ENCODE measurements at regions not wholly inside any gene's neighbourhood (a gene's known extent, or its start where the extent isn't known, plus 50 kb on each side); places are given as distances from the start of the nearest gene placed in this dataset.

GRCh38 chr5:159412284-159413046 lies 82.2 kb upstream of the IL12B start:
- 66% methylated on average over 6 of the region's 6 CpGs for WGBS
- H3K27ac ChIP-seq, result no peak overlapping the region
- no peak for DNase-seq (ENCODE audit: low spot score)
- H3K4me1 ChIP-seq (replicated peaks), result no peaks in the 10 kb centered on the region
- no peak overlapping the region for H3K4me3 ChIP-seq
- intact Hi-C loops (cut with DNase I), result no loop called here
- no peaks in the 10 kb centered on the region for H3K36me3 ChIP-seq
- no peaks in the 10 kb centered on the region for H3K9me3 ChIP-seq
- no peaks in the 10 kb centered on the region for H3K27me3 ChIP-seq (replicated peaks; ENCODE audit: insufficient read depth)
- TF ChIP-seq CTCF (IDR thresholded peaks at IDR 0.05) (no peak), POLR2A (IDR thresholded peaks at IDR 0.05) (no peak), POLR2AphosphoS5 (IDR thresholded peaks at IDR 0.05) (no peak)

GRCh38 chr5:159414021-159414420 lies 83.7 kb upstream of the IL12B start:
- intact Hi-C loops (cut with DNase I), result no loop called here
- DNase-seq (ENCODE audit: low spot score), result no peak
- no peaks in the 10 kb centered on the region for H3K4me1 ChIP-seq (replicated peaks)
- no peaks in the 10 kb centered on the region for H3K36me3 ChIP-seq
- no peak overlapping the region for H3K27ac ChIP-seq
- no peak overlapping the region for H3K4me3 ChIP-seq
- 90% methylated on average over 2 of the region's 2 CpGs for WGBS
- no peaks in the 10 kb centered on the region for H3K27me3 ChIP-seq (replicated peaks; ENCODE audit: insufficient read depth)
- H3K9me3 ChIP-seq, result no peaks in the 10 kb centered on the region
- TF ChIP-seq POLR2AphosphoS5 (IDR thresholded peaks at IDR 0.05) (no peak), CTCF (IDR thresholded peaks at IDR 0.05) (no peak), POLR2A (IDR thresholded peaks at IDR 0.05) (no peak)

GRCh38 chr5:159415301-159415937 lies 85.1 kb upstream of the IL12B start:
- no peak overlapping the region for H3K27ac ChIP-seq
- H3K36me3 ChIP-seq, result no peaks in the 10 kb centered on the region
- no peaks in the 10 kb centered on the region for H3K4me1 ChIP-seq (replicated peaks)
- no peak overlapping the region for H3K4me3 ChIP-seq
- no peak for DNase-seq (ENCODE audit: low spot score)
- intact Hi-C loops (cut with DNase I), result no loop called here
- WGBS, result 60% methylated on average over 11 of the region's 11 CpGs
- H3K9me3 ChIP-seq, result no peaks in the 10 kb centered on the region
- H3K27me3 ChIP-seq (replicated peaks; ENCODE audit: insufficient read depth), result no peaks in the 10 kb centered on the region
- no peak for TF ChIP-seq CTCF (IDR thresholded peaks at IDR 0.05)
- TF ChIP-seq POLR2A (IDR thresholded peaks at IDR 0.05), result no peak
- TF ChIP-seq POLR2AphosphoS5 (IDR thresholded peaks at IDR 0.05), result no peak

GRCh38 chr5:159416438-159416837 lies 86.2 kb upstream of the IL12B start:
- Histone ChIP-seq H3K36me3 (no peaks in the 10 kb centered on the region), H3K27ac (no peak overlapping the region), H3K4me3 (no peak overlapping the region), H3K4me1 (replicated peaks) (no peaks in the 10 kb centered on the region), H3K9me3 (no peaks in the 10 kb centered on the region), H3K27me3 (replicated peaks; ENCODE audit: insufficient read depth) (no peaks in the 10 kb centered on the region)
- no peak for TF ChIP-seq CTCF (IDR thresholded peaks at IDR 0.05)
- TF ChIP-seq POLR2AphosphoS5 (IDR thresholded peaks at IDR 0.05), result peak; percentile 23
- DNase-seq (ENCODE audit: low spot score), result peak; percentile 19
- 46% methylated on average over 6 of the region's 6 CpGs for WGBS
- intact Hi-C loops (cut with DNase I), result no loop called here

GRCh38 chr5:159417170-159417569 lies 86.9 kb upstream of the IL12B start:
- Histone ChIP-seq H3K27me3 (replicated peaks; ENCODE audit: insufficient read depth) (no peaks in the 10 kb centered on the region), H3K4me1 (replicated peaks) (no peaks in the 10 kb centered on the region), H3K9me3 (no peaks in the 10 kb centered on the region), H3K4me3 (no peak overlapping the region), H3K27ac (no peak overlapping the region), H3K36me3 (no peaks in the 10 kb centered on the region)
- intact Hi-C loops (cut with DNase I), result no loop called here
- TF ChIP-seq POLR2A (IDR thresholded peaks at IDR 0.05) (no peak), CTCF (IDR thresholded peaks at IDR 0.05) (no peak), POLR2AphosphoS5 (IDR thresholded peaks at IDR 0.05) (no peak)
- 95% methylated on average over 4 of the region's 4 CpGs for WGBS
- no peak for DNase-seq (ENCODE audit: low spot score)
